H1 (cell line): ENCODE measurements at regions not wholly inside any gene's neighbourhood (a gene's known extent, or its start where the extent isn't known, plus 50 kb on each side); places are given as distances from the start of the nearest gene placed in this dataset.

ENCODE experiments used
- NANOG ChIP-seq: IDR thresholded peaks from 2 replicates; pipeline ENCODE4 v1.6.1; 2011; ENCODE audit warnings: low read length, low read depth, mild to moderate bottlenecking, inconsistent platforms; ENCODE audit not compliant: insufficient read depth, poor library complexity, severe bottlenecking
- RXRA ChIP-seq: IDR thresholded peaks from 2 replicates; pipeline ENCODE4 v1.6.1; 2011; ENCODE audit warnings: low read depth, mild to moderate bottlenecking, low read length, moderate library complexity; ENCODE audit not compliant: insufficient read depth
- SIX5 ChIP-seq: IDR thresholded peaks from 2 replicates; pipeline ENCODE4 v1.6.1; 2011; ENCODE audit warnings: mild to moderate bottlenecking, low read depth, low read length
- SP1 ChIP-seq: IDR thresholded peaks from 2 replicates; pipeline ENCODE4 v1.6.1; 2011; ENCODE audit warnings: low read depth, low read length
- ZNF274 ChIP-seq: IDR thresholded peaks from 2 replicates; pipeline ENCODE4 v1.7.0; 2012; ENCODE audit warnings: low read length, borderline replicate concordance; ENCODE audit errors: extremely low read depth

GRCh38 chr2:147094077-147094476 lies 750.8 kb upstream of the ACVR2A start (continued):
- no peak for TF ChIP-seq NANOG
- no peak for TF ChIP-seq SP1
- TF ChIP-seq SIX5 = no peak
- TF ChIP-seq ZNF274 = no peak
- TF ChIP-seq RXRA = no peak
